ENCODE measurements at regions not wholly inside any gene's neighbourhood (a gene's known extent, or its start where the extent isn't known, plus 50 kb on each side); places are given as distances from the start of the nearest gene placed in this dataset.

DNA sequence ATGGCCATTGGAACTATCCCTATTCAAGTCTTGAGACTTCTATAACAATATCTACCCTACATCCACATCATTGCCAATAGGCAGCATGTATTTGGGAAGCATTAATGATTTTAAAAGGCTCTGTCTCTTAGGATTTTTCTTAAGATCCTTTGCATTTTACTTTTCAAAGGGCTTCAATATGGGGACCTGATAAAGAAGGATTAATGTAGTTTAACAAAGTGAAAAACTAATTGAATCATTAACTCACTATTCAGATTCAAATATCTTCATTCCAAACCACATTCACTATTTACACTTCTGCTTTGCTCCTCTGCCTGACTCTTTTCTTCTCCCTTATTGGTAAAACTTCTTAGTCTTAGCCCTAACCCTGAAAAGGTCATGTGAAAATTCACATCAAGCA is 333.0 kb downstream of the EPHA7 start:
- TF ChIP-seq, protein P1, sequence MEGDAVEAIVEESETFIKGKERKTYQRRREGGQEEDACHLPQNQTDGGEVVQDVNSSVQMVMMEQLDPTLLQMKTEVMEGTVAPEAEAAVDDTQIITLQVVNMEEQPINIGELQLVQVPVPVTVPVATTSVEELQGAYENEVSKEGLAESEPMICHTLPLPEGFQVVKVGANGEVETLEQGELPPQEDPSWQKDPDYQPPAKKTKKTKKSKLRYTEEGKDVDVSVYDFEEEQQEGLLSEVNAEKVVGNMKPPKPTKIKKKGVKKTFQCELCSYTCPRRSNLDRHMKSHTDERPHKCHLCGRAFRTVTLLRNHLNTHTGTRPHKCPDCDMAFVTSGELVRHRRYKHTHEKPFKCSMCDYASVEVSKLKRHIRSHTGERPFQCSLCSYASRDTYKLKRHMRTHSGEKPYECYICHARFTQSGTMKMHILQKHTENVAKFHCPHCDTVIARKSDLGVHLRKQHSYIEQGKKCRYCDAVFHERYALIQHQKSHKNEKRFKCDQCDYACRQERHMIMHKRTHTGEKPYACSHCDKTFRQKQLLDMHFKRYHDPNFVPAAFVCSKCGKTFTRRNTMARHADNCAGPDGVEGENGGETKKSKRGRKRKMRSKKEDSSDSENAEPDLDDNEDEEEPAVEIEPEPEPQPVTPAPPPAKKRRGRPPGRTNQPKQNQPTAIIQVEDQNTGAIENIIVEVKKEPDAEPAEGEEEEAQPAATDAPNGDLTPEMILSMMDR (conservative IDR thresholded peaks at IDR 0.05; ENCODE audit: low read depth, low read length), result no peak
- TF ChIP-seq EZH2 (IDR thresholded peaks at IDR 0.05; ENCODE audit: low read length, unreplicated experiment) (no peak), EZH2phosphoT487 (IDR thresholded peaks at IDR 0.05; ENCODE audit: borderline replicate concordance, low read length) (no peak)

Measured in PC-3 (cell line).